ENCODE measurements at regions not wholly inside any gene's neighbourhood (a gene's known extent, or its start where the extent isn't known, plus 50 kb on each side); places are given as distances from the start of the nearest gene placed in this dataset.

- H3K36me3 ChIP-seq (ENCODE audit: low read length) = no peaks in the 10 kb centered on the region
These were observed 68.6 kb downstream of the NRN1 start for GRCh38 chr6:5937936-5938706.

GRCh38 chr6:5937169-5937909 lies 69.4 kb downstream of the NRN1 start:
- Histone ChIP-seq H3K9me2 (replicated peaks; ENCODE audit: insufficient read depth, low read length) (no peaks in the 10 kb centered on the region), H3K4me3 (ENCODE audit: insufficient read depth, low read length, poor library complexity, severe bottlenecking) (no peak overlapping the region), H3K27ac (ENCODE audit: low read depth, low read length) (no peak overlapping the region)

More at GRCh38 chr6:5937936-5938706, 68.6 kb downstream of the NRN1 start:
- no peaks in the 10 kb centered on the region for H3K27me3 ChIP-seq (ENCODE audit: low read length)
- H3K9ac ChIP-seq (ENCODE audit: low read length) = no peak overlapping the region
- no peak overlapping the region for H3K4me3 ChIP-seq (ENCODE audit: insufficient read depth, low read length, poor library complexity, severe bottlenecking)
- H3F3A ChIP-seq (ENCODE audit: insufficient read depth) = no peaks in the 10 kb centered on the region
- no peaks in the 10 kb centered on the region for H4K20me1 ChIP-seq (ENCODE audit: low read depth, low read length)
- H3K9me2 ChIP-seq (replicated peaks; ENCODE audit: insufficient read depth, low read length) = no peaks in the 10 kb centered on the region
- no peak overlapping the region for H3K4me2 ChIP-seq (ENCODE audit: low read depth, low read length, poor library complexity, severe bottlenecking)
- TF ChIP-seq EZH2phosphoT487 (conservative IDR thresholded peaks at IDR 0.05; ENCODE audit: low read length) (no peak), CTCF (IDR thresholded peaks at IDR 0.05; ENCODE audit: insufficient read depth, low read length, poor library complexity, severe bottlenecking) (no peak)
- H3K27ac ChIP-seq (ENCODE audit: low read depth, low read length) = no peak overlapping the region
- no peaks in the 10 kb centered on the region for H3K79me2 ChIP-seq (ENCODE audit: insufficient read depth, low read length)
- H2AFZ ChIP-seq (ENCODE audit: low read depth, low read length, severe bottlenecking) = no peak overlapping the region
- H3K9me3 ChIP-seq (ENCODE audit: insufficient read depth, low read length) = 0 out of 2 replicates have a peak, but pooled peaks cover 2% of the 10 kb centered on the region

GRCh38 chr6:5936631-5937030 lies 70.1 kb downstream of the NRN1 start:
- Histone ChIP-seq H3K27ac (ENCODE audit: low read depth, low read length) (no peak overlapping the region), H3K27me3 (ENCODE audit: low read length) (no peaks in the 10 kb centered on the region), H3K79me2 (ENCODE audit: insufficient read depth, low read length) (no peaks in the 10 kb centered on the region), H3K9me2 (replicated peaks; ENCODE audit: insufficient read depth, low read length) (no peaks in the 10 kb centered on the region), H4K20me1 (ENCODE audit: low read depth, low read length) (no peaks in the 10 kb centered on the region), H2AFZ (ENCODE audit: low read depth, low read length, severe bottlenecking) (no peak overlapping the region), H3K4me3 (ENCODE audit: insufficient read depth, low read length, poor library complexity, severe bottlenecking) (no peak overlapping the region), H3F3A (ENCODE audit: insufficient read depth) (no peaks in the 10 kb centered on the region), H3K9ac (ENCODE audit: low read length) (no peak overlapping the region), H3K36me3 (ENCODE audit: low read length) (no peaks in the 10 kb centered on the region), H3K4me2 (ENCODE audit: low read depth, low read length, poor library complexity, severe bottlenecking) (no peak overlapping the region), H3K9me3 (ENCODE audit: insufficient read depth, low read length) (no peaks in the 10 kb centered on the region)
- TF ChIP-seq CTCF (IDR thresholded peaks at IDR 0.05; ENCODE audit: insufficient read depth, low read length, poor library complexity, severe bottlenecking) (no peak), EZH2phosphoT487 (conservative IDR thresholded peaks at IDR 0.05; ENCODE audit: low read length) (no peak)

More at GRCh38 chr6:5937169-5937909, 69.4 kb downstream of the NRN1 start:
- Histone ChIP-seq H3K36me3 (ENCODE audit: low read length) (no peaks in the 10 kb centered on the region), H3K9ac (ENCODE audit: low read length) (no peak overlapping the region), H3K9me3 (ENCODE audit: insufficient read depth, low read length) (no peaks in the 10 kb centered on the region), H2AFZ (ENCODE audit: low read depth, low read length, severe bottlenecking) (no peak overlapping the region), H3K79me2 (ENCODE audit: insufficient read depth, low read length) (no peaks in the 10 kb centered on the region), H3K4me2 (ENCODE audit: low read depth, low read length, poor library complexity, severe bottlenecking) (no peak overlapping the region), H3K27me3 (ENCODE audit: low read length) (no peaks in the 10 kb centered on the region), H3F3A (ENCODE audit: insufficient read depth) (no peaks in the 10 kb centered on the region), H4K20me1 (ENCODE audit: low read depth, low read length) (no peaks in the 10 kb centered on the region)
- TF ChIP-seq CTCF (IDR thresholded peaks at IDR 0.05; ENCODE audit: insufficient read depth, low read length, poor library complexity, severe bottlenecking) (no peak), EZH2phosphoT487 (conservative IDR thresholded peaks at IDR 0.05; ENCODE audit: low read length) (no peak)

All from SU-DHL-6 (cell line).